ENCODE measurements at regions not wholly inside any gene's neighbourhood (a gene's known extent, or its start where the extent isn't known, plus 50 kb on each side); places are given as distances from the start of the nearest gene placed in this dataset.

- TF ChIP-seq FOSL2 (CRISPR knock-in tag; IDR thresholded peaks at IDR 0.05) (peak; percentile 54; the same call in 1 of the 2 replicates), CSRNP2 (CRISPR knock-in tag; conservative IDR thresholded peaks at IDR 0.05; ENCODE audit: low read depth) (no peak), EZH2 (conservative IDR thresholded peaks at IDR 0.05; ENCODE audit: low read depth, low read length) (no peak), ZFP91 (CRISPR knock-in tag; IDR thresholded peaks at IDR 0.05; ENCODE audit: borderline replicate concordance) (no peak), BCL6 (CRISPR knock-in tag; IDR thresholded peaks at IDR 0.05) (peak; percentile 90), ZBTB37 (CRISPR knock-in tag; IDR thresholded peaks at IDR 0.05) (peak; percentile 70), MTERF4 (CRISPR knock-in tag; IDR thresholded peaks at IDR 0.05) (no peak), TFDP1 (CRISPR knock-in tag; IDR thresholded peaks at IDR 0.05; ENCODE audit: borderline replicate concordance) (no peak), HHEX (CRISPR knock-in tag; IDR thresholded peaks at IDR 0.05) (peak; percentile 42; the same call in 1 of the 2 replicates), HNF1A (IDR thresholded peaks at IDR 0.05; ENCODE audit: low read depth) (peak; percentile 55), HNF1A (CRISPR knock-in tag; IDR thresholded peaks at IDR 0.05; ENCODE audit: borderline replicate concordance) (no peak), ZNF512 (CRISPR knock-in tag; IDR thresholded peaks at IDR 0.05) (no peak), HMG20A (CRISPR knock-in tag; IDR thresholded peaks at IDR 0.05; ENCODE audit: borderline replicate concordance) (peak; percentile 78), ISL2 (CRISPR knock-in tag; IDR thresholded peaks at IDR 0.05) (peak; percentile 98), JDP2 (CRISPR knock-in tag; IDR thresholded peaks at IDR 0.05; ENCODE audit: borderline replicate concordance) (no peak), RFXAP (CRISPR knock-in tag; IDR thresholded peaks at IDR 0.05; ENCODE audit: borderline replicate concordance) (peak; percentile 48; the same call in 1 of the 2 replicates), ZSCAN12 (CRISPR knock-in tag; IDR thresholded peaks at IDR 0.05) (no peak), SMYD3 (CRISPR knock-in tag; IDR thresholded peaks at IDR 0.05) (no peak)
Measured at GRCh38 chr10:64075604-64076003, 554.4 kb downstream of the REEP3 start (continued).

Measured in HepG2 (cell line).